ENCODE measurements at regions not wholly inside any gene's neighbourhood (a gene's known extent, or its start where the extent isn't known, plus 50 kb on each side); places are given as distances from the start of the nearest gene placed in this dataset.

GRCh38 chr7:155979994-155980393 is 167.7 kb upstream of the SHH start:
- no peaks in the 10 kb centered on the region for H3K9me3 ChIP-seq (replicated peaks; ENCODE audit: control insufficient read depth, low read depth, low read length)
- no peak overlapping the region for H3K27ac ChIP-seq (ENCODE audit: low read length)
- no peak for DNase-seq
- 94% methylated on average over 2 of the region's 12 CpGs for WGBS (ENCODE audit: insufficient coverage)
- H3K4me3 ChIP-seq (ENCODE audit: low read length): no peak overlapping the region
- H3K4me1 ChIP-seq (ENCODE audit: control insufficient read depth, insufficient read depth, low read length): no peaks in the 10 kb centered on the region
- peaks cover 13% of the 10 kb centered on the region for H3K27me3 ChIP-seq (ENCODE audit: control insufficient read depth, insufficient read depth, low read length)
- H3K36me3 ChIP-seq (ENCODE audit: control insufficient read depth, insufficient read depth, low read length): no peaks in the 10 kb centered on the region

GRCh38 chr7:155979566-155979965 is 167.3 kb upstream of the SHH start:
- 100% methylated on average over 1 of the region's 4 CpGs for WGBS (ENCODE audit: insufficient coverage)
- Histone ChIP-seq H3K27ac (ENCODE audit: low read length) (no peak overlapping the region), H3K4me1 (ENCODE audit: control insufficient read depth, insufficient read depth, low read length) (no peaks in the 10 kb centered on the region), H3K36me3 (ENCODE audit: control insufficient read depth, insufficient read depth, low read length) (no peaks in the 10 kb centered on the region), H3K9me3 (replicated peaks; ENCODE audit: control insufficient read depth, low read depth, low read length) (no peaks in the 10 kb centered on the region), H3K4me3 (ENCODE audit: low read length) (no peak overlapping the region), H3K27me3 (ENCODE audit: control insufficient read depth, insufficient read depth, low read length) (peaks cover 13% of the 10 kb centered on the region)
- no peak for DNase-seq

DNA sequence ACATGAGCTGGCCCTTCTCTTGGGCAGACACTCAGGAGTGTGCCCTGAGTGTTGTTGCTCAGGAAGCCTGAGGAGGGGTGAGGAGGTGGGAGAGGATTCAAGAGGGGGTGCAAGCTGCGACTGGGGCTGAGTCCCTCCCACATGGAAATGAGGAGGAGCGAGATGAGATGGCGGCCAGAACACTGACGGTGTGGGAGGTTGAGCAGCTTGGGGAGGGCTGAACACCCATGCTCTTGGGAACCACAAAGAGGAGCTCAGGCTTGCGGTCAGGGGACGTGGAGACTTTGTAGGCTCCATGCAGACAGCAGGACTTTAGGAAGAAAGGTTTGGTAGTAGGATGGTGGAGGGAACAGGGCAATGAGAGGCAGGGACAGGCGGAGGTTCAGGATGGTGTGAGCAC is 163.2 kb upstream of the SHH start:
- DNase-seq: no peak
- no peaks in the 10 kb centered on the region for H3K4me1 ChIP-seq (ENCODE audit: control insufficient read depth, insufficient read depth, low read length)
- H3K36me3 ChIP-seq (ENCODE audit: control insufficient read depth, insufficient read depth, low read length): no peaks in the 10 kb centered on the region
- no peak overlapping the region for H3K27ac ChIP-seq (ENCODE audit: low read length)
- no peaks in the 10 kb centered on the region for H3K9me3 ChIP-seq (replicated peaks; ENCODE audit: control insufficient read depth, low read depth, low read length)
- WGBS (ENCODE audit: insufficient coverage): 63% methylated on average over 6 of the region's 7 CpGs
- H3K4me3 ChIP-seq (ENCODE audit: low read length): no peak overlapping the region
- H3K27me3 ChIP-seq (ENCODE audit: control insufficient read depth, insufficient read depth, low read length): peaks cover 8% of the 10 kb centered on the region

DNA sequence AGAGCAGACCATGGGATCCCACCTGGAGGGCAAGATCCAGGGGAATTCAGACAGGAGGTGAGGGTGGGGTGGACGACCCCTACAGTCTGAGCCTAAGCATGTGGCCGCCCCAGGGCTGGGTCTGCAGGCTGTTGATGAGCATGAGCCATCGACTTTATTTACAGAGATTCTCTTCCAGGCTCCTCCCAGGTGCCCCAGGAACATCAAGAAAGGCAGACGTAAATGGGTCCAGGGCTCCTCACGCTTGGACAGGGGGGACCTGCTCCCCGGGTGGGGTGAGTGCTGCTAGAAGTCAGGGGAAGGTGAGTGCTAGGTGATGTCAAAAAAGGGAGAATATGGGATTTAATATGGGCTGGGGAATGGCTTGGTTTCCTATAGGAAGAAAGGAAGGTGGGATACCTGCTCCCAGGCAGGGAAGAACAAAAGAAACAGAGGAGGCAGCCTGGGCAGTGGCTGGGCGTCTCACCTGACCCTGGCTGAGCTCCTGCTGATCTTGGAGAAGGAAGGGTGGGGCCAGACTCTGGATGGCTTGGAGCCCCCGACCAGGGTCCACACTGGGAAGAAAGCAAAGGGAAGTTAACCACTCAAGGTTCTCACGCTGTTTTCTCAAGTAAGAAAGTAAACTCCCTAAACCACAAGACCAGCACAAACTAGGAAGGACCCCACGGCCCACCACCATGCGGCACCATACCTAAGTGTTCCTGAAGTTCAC is 162.1 kb upstream of the SHH start:
- no peak overlapping the region for H3K27ac ChIP-seq (ENCODE audit: low read length)
- DNase-seq: no peak
- no peaks in the 10 kb centered on the region for H3K9me3 ChIP-seq (replicated peaks; ENCODE audit: control insufficient read depth, low read depth, low read length)
- no peak overlapping the region for H3K4me3 ChIP-seq (ENCODE audit: low read length)
- H3K4me1 ChIP-seq (ENCODE audit: control insufficient read depth, insufficient read depth, low read length): no peaks in the 10 kb centered on the region
- H3K27me3 ChIP-seq (ENCODE audit: control insufficient read depth, insufficient read depth, low read length): peaks cover 8% of the 10 kb centered on the region
- 78% methylated on average over 6 of the region's 11 CpGs for WGBS (ENCODE audit: insufficient coverage)
- no peaks in the 10 kb centered on the region for H3K36me3 ChIP-seq (ENCODE audit: control insufficient read depth, insufficient read depth, low read length)

- DNase-seq: no peak
- Histone ChIP-seq H3K27me3 (ENCODE audit: control insufficient read depth, insufficient read depth, low read length) (peaks cover 8% of the 10 kb centered on the region), H3K36me3 (ENCODE audit: control insufficient read depth, insufficient read depth, low read length) (no peaks in the 10 kb centered on the region), H3K27ac (ENCODE audit: low read length) (no peak overlapping the region), H3K4me3 (ENCODE audit: low read length) (no peak overlapping the region), H3K9me3 (replicated peaks; ENCODE audit: control insufficient read depth, low read depth, low read length) (no peaks in the 10 kb centered on the region), H3K4me1 (ENCODE audit: control insufficient read depth, insufficient read depth, low read length) (no peaks in the 10 kb centered on the region)
- 90% methylated on average over 15 of the region's 15 CpGs for WGBS (ENCODE audit: insufficient coverage)
Measured at GRCh38 chr7:155973451-155973997, 161.3 kb upstream of the SHH start.

DNA sequence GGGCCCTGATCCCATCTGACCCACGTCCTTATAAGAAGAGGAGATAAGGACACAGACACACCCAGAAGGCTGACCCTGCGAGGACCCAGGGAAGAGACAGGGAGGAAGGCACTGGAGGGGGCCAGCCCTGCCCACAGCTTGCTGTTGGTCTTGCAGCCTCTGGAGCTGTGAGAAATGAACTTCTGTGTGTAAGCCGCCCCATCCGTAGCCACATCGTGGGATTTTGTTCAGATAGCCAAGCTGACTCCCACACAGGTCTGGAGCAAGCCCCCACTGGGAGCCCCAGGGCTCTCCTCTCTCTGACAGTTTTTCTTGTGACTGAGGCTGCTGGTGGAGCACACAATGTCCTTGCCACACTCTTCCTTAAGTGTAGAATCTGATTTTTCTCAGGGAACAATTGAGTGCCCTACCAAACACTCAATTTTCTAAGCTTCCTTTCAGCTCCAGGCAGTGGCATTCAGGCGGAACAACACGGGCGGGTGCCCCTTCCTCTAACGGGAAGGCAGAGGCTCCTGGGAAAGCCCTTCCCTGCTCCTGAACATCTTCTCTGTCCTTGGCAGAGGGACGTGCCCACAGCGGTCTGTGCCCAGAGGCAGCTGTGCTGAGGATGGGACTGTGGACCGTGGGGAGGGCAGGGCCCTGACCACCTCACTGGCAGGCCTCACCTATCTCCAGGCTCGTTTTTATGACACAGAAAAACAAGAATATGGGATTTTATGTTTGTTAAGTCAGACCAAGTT is 160.6 kb upstream of the SHH start:
- Histone ChIP-seq H3K36me3 (ENCODE audit: control insufficient read depth, insufficient read depth, low read length) (no peaks in the 10 kb centered on the region), H3K9me3 (replicated peaks; ENCODE audit: control insufficient read depth, low read depth, low read length) (no peaks in the 10 kb centered on the region), H3K4me3 (ENCODE audit: low read length) (no peak overlapping the region), H3K27ac (ENCODE audit: low read length) (no peak overlapping the region), H3K27me3 (ENCODE audit: control insufficient read depth, insufficient read depth, low read length) (peaks cover 8% of the 10 kb centered on the region), H3K4me1 (ENCODE audit: control insufficient read depth, insufficient read depth, low read length) (no peaks in the 10 kb centered on the region)
- DNase-seq: no peak
- WGBS (ENCODE audit: insufficient coverage): 65% methylated on average over 7 of the region's 13 CpGs

GRCh38 chr7:155972247-155972646 is 160.0 kb upstream of the SHH start:
- Histone ChIP-seq H3K27me3 (ENCODE audit: control insufficient read depth, insufficient read depth, low read length) (peaks cover 8% of the 10 kb centered on the region), H3K36me3 (ENCODE audit: control insufficient read depth, insufficient read depth, low read length) (no peaks in the 10 kb centered on the region), H3K4me1 (ENCODE audit: control insufficient read depth, insufficient read depth, low read length) (no peaks in the 10 kb centered on the region), H3K9me3 (replicated peaks; ENCODE audit: control insufficient read depth, low read depth, low read length) (no peaks in the 10 kb centered on the region), H3K27ac (ENCODE audit: low read length) (no peak overlapping the region), H3K4me3 (ENCODE audit: low read length) (no peak overlapping the region)
- DNase-seq: no peak
- 80% methylated on average over 2 of the region's 8 CpGs for WGBS (ENCODE audit: insufficient coverage)

DNA sequence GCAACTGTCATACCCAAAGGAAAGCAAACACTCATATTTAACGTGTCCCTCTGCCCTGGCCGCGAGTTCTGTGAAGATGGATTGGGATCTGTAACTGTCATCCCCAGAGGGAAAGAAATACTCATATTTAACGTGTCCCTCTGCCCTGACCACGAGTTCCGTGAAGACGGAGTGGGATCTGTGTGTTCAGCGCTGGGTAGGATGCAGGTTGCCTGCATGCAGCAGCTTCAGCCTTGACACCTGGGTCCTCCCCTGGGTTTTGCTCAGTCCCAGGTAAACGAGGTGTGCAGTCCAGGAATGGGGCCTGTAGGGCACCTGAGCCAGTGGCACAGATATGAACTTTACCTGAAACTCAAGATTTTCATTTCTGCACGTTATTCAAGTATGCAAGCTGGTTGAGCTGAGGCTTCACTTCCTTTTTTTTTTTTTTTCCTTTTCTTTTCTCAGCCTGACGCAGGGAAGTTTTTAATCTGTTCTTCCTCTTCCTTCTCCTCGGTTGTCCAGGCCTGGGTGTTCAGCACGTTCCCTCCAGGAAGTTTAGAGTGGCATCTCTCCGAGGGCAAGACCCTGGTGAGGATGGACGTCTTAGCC is 159.0 kb upstream of the SHH start:
- Histone ChIP-seq H3K36me3 (ENCODE audit: control insufficient read depth, insufficient read depth, low read length) (no peaks in the 10 kb centered on the region), H3K27ac (ENCODE audit: low read length) (no peak overlapping the region), H3K4me3 (ENCODE audit: low read length) (no peak overlapping the region), H3K4me1 (ENCODE audit: control insufficient read depth, insufficient read depth, low read length) (no peaks in the 10 kb centered on the region), H3K9me3 (replicated peaks; ENCODE audit: control insufficient read depth, low read depth, low read length) (no peaks in the 10 kb centered on the region), H3K27me3 (ENCODE audit: control insufficient read depth, insufficient read depth, low read length) (peaks cover 8% of the 10 kb centered on the region)
- 78% methylated on average over 11 of the region's 15 CpGs for WGBS (ENCODE audit: insufficient coverage)
- DNase-seq: no peak

DNA sequence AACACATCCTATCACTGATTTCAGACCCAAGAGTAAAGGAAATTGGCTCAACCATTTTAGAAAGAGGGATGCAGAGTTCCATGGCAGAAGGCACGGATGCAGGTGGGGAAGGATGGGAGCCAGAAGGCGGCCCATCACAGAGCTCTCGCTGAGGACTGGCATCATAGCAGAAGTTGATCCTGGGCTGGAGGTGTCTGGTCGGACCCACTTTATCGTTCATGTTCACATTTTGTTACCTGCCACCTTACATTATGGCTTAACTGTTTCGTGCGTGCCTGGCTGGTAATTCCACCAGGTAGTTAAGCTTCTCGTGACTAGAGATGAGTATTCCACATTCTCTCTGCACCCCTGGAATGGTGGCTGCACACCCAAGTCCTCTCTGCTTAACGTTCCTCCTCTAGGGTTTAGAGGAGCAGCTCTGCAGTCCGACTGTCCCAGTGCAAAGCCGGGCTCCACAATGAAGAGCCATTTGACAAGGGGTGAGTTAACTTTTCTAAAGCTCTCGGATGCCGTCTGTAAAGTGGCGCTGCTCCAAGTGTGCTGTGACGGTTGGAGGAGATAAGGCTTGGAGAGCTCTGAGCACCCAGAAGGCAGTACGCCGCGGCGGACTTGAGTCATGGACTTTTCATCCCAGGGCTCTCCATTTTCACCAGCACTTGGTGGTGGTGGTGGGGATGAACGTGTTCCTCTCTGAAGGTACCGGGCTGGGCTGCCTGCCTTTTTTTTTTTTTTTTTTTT is 157.1 kb upstream of the SHH start:
- no peaks in the 10 kb centered on the region for H3K9me3 ChIP-seq (replicated peaks; ENCODE audit: control insufficient read depth, low read depth, low read length)
- H3K27ac ChIP-seq (ENCODE audit: low read length): no peak overlapping the region
- H3K4me1 ChIP-seq (ENCODE audit: control insufficient read depth, insufficient read depth, low read length): no peaks in the 10 kb centered on the region
- H3K36me3 ChIP-seq (ENCODE audit: control insufficient read depth, insufficient read depth, low read length): no peaks in the 10 kb centered on the region
- peaks cover 2% of the 10 kb centered on the region for H3K27me3 ChIP-seq (ENCODE audit: control insufficient read depth, insufficient read depth, low read length)
- 85% methylated on average over 18 of the region's 21 CpGs for WGBS (ENCODE audit: insufficient coverage)
- no peak overlapping the region for H3K4me3 ChIP-seq (ENCODE audit: low read length)
- DNase-seq: no peak

GRCh38 chr7:155965010-155965409 is 152.7 kb upstream of the SHH start:
- Histone ChIP-seq H3K4me3 (ENCODE audit: low read length) (no peak overlapping the region), H3K27ac (ENCODE audit: low read length) (no peak overlapping the region), H3K27me3 (ENCODE audit: control insufficient read depth, insufficient read depth, low read length) (peaks cover 5% of the 10 kb centered on the region), H3K36me3 (ENCODE audit: control insufficient read depth, insufficient read depth, low read length) (no peaks in the 10 kb centered on the region), H3K4me1 (ENCODE audit: control insufficient read depth, insufficient read depth, low read length) (no peaks in the 10 kb centered on the region), H3K9me3 (replicated peaks; ENCODE audit: control insufficient read depth, low read depth, low read length) (no peaks in the 10 kb centered on the region)
- WGBS (ENCODE audit: insufficient coverage): 87% methylated on average over 3 of the region's 7 CpGs
- no peak for DNase-seq
